Activated naive CD4-positive, alpha-beta T cell (primary cell): ENCODE measurements at regions not wholly inside any gene's neighbourhood (a gene's known extent, or its start where the extent isn't known, plus 50 kb on each side); places are given as distances from the start of the nearest gene placed in this dataset.

Experiments
- DNase-seq, 4 experiments: peaks; one replicate each; lab custom pipeline; 2025; lab: John Stamatoyannopoulos, UW

GRCh38 chr1:88376421-88376820 is 307.7 kb upstream of the PKN2 start:
- DNase-seq = no peak

DNA sequence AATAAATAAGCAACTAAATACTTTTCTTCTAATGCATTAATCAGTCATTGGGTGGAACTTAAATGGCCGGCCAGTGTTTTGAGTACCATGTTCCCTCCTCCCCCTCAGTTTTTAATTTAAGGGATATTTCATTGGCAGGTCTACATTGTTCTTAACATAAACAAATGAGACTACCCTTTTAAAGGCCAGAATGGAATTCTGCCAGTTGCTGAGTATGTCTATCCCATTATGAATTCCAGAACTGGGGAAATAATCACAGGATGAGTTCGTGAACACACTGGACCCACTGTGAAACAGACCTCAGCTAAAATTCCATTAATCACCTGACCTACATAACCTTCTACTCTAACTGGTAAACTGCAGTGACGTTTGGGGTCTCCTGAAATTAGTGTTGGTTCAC is 305.5 kb upstream of the PKN2 start:
- DNase-seq = no peak

DNA sequence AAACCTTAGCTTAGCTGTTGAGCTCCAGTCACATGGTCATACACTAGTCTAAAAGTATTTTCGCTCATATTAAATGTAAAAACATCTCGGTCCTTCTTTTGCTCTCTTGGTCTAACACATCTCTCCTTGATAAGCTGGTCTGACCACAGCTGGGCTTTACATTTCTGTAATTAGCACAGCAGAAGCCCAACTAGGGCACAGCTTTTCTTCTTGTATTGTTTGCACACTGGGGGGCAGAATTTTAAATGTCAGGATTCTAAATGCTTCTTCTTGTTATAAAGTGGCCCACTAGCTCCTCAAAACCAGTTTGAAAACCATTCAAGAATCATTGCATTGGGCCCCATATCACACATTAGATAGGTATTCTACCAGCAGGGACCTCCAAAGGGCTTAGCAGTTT is 289.1 kb upstream of the PKN2 start:
- no peak for DNase-seq

- DNase-seq = no peak
These were observed 285.7 kb upstream of the PKN2 start for GRCh38 chr1:88398338-88398737.

DNA sequence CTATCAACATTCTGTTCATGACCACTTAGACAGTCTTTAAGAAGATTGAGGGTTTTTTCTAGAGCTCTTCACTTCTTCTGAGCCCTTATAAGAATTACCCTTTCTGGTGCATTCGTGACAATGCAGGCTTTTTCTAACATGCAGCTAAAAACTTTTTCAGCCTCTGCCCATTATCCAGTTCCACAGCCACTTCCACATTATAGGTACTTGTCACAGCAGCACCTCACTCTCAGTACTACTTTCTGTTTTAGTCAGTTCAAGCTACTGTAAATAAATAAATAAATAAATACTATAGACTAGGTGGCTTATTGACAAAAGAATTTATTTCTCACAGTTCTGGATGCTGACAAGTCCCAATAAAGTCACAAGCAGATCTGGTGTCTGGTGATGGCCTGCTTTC is 284.4 kb upstream of the PKN2 start:
- DNase-seq = no peak

- DNase-seq = no peak
These were observed 282.8 kb upstream of the PKN2 start for GRCh38 chr1:88401313-88401712.

GRCh38 chr1:88404582-88404981 is 279.5 kb upstream of the PKN2 start:
- DNase-seq = no peak

DNA sequence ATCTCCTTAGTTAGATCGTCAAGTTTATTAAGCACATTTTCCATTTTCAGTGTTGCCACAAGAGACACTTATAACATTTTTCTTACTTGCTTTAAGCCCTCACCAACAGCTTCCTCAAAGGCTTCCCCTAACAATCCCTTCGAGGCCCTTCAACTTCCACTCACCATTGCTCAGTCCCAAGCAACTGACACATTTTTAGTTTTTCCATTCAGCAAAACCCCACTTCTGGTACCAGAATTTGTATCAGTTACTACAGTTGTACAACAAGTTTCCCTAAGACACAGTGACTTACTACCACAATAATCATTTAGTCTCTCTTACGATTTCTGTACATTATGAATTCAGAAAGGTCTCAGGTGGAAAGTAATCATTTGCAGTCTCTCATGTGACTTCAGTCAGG is 276.8 kb upstream of the PKN2 start:
- no peak for DNase-seq

GRCh38 chr1:88421997-88422396 is 262.1 kb upstream of the PKN2 start:
- DNase-seq = no peak

DNA sequence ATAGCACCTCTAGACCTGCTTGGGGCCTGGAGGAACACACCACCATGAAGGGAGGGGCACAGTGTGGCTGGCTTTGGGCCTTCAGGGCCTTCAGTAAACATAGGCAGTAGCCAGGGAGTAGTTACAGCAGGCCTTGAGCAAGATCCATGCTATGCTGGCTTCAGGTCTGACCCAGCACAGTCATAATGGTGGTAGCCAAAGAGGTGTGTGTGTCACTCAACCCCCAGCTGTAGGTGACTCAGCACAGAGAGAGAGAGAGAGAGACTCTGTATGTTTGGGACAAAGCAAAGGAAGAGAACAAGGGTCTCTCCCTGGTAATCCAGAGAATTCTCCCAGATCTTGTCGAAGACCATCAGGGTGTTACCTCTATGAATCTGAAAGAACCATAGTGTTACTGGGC is 250.5 kb upstream of the PKN2 start:
- no peak for DNase-seq

GRCh38 chr1:88434836-88435235 is 249.2 kb upstream of the PKN2 start:
- no peak for DNase-seq

DNA sequence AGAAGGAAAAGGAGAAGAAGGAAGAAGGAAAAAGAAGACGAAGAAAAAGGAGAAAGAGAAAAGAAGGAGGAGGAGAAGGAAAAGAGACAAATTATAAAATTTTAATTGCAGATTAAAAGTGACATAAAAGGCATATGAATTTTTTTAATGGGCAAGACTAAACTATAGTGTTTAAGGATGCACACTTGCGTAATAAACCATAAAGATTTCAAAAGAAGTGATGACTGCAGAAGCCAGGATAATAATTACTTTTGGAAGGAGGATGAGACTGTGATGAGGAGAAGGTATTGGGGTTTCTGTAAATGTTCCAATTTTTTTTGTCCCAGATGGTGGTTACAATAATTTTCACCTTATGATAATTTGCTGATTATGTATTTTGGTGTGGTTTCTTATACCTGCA is 243.1 kb upstream of the PKN2 start:
- no peak for DNase-seq

- DNase-seq = no peak
These were observed 232.2 kb upstream of the PKN2 start for GRCh38 chr1:88451856-88452255.

GRCh38 chr1:88453295-88453694 is 230.8 kb upstream of the PKN2 start:
- DNase-seq = no peak

- no peak for DNase-seq
These were observed 229.3 kb upstream of the PKN2 start for GRCh38 chr1:88454781-88455180.

- DNase-seq = no peak
These were observed 228.3 kb upstream of the PKN2 start for GRCh38 chr1:88455621-88456256.

DNA sequence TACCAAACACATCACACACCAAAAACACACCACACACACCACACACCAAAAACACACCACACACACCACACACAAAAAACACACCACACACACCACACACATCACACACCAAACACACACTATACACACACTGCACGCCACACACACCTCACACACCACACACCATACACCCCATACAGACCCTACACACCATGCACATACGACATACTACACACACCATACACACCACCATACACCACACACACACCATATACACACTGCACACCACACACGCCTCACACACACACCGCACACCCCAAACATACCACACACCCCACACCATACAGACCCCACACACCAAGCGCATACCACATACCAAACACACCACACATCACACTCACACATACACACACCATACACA is 226.9 kb upstream of the PKN2 start:
- DNase-seq = no peak

DNA sequence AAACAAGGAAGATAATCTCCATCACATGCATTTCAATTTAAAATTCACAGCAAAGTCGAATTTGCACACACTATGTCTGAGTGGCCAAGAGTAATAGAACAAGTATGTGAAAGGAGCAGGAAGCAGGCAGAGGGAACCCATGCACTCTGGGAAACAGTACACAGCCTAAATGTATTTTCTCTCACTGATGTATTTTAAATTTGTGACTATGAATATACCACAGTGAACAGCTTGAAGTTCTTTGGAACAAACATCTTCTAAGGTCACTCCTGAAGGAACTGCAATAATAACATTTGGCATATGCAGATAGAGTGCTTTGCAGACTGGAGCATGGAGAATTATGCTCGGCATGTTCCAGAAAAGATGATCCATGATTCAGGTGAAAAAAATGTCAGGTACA is 223.1 kb upstream of the PKN2 start:
- DNase-seq = no peak

DNA sequence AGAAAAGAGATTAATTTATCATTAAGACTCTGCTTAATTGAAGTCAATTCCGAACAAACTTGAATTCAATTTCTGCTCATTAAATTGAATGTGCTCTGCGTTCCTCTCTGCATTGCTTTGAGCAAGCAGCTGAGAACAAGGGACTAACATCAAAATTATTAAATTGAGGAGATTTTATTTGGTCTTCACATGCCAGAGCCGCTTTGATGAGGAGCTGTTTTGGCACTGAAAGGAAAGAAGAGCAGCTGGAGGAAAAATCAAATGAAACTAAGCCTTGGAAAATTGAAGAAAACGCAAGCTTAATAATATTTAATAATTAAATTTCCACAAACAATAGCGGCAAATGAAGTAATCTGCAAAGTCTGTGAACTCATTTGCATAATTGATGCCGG is 222.0 kb upstream of the PKN2 start:
- DNase-seq = no peak

DNA sequence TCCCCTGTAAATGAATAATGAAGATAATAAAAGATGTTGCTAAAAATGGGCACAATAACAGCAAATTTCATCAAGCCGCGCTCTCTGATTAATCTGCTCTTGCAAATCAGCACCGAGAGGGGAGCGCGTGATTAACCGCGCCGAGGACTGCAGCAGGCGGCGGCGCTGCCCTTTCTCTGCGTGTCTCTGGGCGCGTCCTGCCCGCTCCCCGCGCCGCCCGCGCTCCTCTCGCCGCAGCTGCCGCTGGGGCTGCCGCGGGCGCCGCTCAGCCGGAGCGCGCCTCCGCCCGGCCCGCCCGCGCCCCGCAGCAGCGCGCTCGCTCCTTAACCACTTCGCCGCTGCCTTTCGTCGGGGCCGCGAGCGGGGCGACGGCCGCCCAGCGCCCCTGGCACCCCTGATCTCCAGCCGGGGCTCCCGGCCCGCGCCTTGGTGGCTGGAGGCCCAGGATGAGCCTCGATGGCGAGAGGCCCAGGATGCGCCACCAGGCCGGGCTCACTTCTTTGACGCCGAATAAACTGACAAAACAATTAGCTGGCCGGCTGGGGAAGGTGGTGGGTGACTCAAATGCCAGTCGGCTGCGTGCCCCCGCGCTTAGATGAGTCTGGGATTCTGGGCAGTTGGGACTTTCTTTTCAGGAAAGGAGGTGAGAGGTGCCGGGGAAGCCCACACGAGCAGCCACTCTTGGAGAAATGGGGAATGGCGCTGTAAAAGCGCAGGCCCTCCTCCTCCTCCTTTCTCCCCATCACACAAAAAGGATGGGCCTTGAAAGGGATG is 221.4 kb upstream of the PKN2 start:
- DNase-seq = no peak

GRCh38 chr1:88463401-88463985 is 220.6 kb upstream of the PKN2 start:
- no peak for DNase-seq

GRCh38 chr1:88466011-88466410 is 218.1 kb upstream of the PKN2 start:
- DNase-seq = no peak

GRCh38 chr1:88466899-88467580 is 217.0 kb upstream of the PKN2 start:
- DNase-seq = no peak
